GM23338 (cell line): ENCODE measurements at regions not wholly inside any gene's neighbourhood (a gene's known extent, or its start where the extent isn't known, plus 50 kb on each side); places are given as distances from the start of the nearest gene placed in this dataset.

ENCODE experiments used
- ATAC-seq: fragments of 200-7000 bp; cut with Tn5 transposase; 3 replicates; pipeline ENCODE4 v1.9.1; 2020
- DNase-seq: peaks from one replicate; pipeline ENCODE4 v3.0.0-alpha.2; 2015; ENCODE audit warnings: low spot score
- H2AFZ ChIP-seq: fragments of 200-600 bp; sonication (generic); 2 replicates; pipeline ENCODE4 v1.8.0; 2016; ENCODE audit warnings: antibody characterized with exemption, mild to moderate bottlenecking, moderate library complexity
- H3F3A ChIP-seq: fragments of 200-600 bp; sonication (generic); replicated peaks from 2 replicates; pipeline ENCODE4 v1.8.0; 2017; ENCODE audit warnings: antibody characterized with exemption, mixed run types, low read depth
- H3K27ac ChIP-seq: fragments of 200-600 bp; sonication (generic); 2 replicates; pipeline ENCODE4 v1.6.1; 2016; ENCODE audit warnings: low read depth
- H3K27me3 ChIP-seq: fragments of 200-600 bp; sonication (generic); 2 replicates; pipeline ENCODE4 v1.8.0; 2016; ENCODE audit warnings: mild to moderate bottlenecking, mixed run types, moderate library complexity; ENCODE audit not compliant: insufficient read depth
- H3K36me3 ChIP-seq: fragments of 200-600 bp; sonication (generic); 2 replicates; pipeline ENCODE4 v1.8.0; 2016; ENCODE audit warnings: mild to moderate bottlenecking; ENCODE audit not compliant: insufficient read depth
- H3K4me1 ChIP-seq: fragments of 200-600 bp; sonication (generic); 2 replicates; pipeline ENCODE4 v1.8.0; 2016; ENCODE audit warnings: mild to moderate bottlenecking, moderate library complexity; ENCODE audit not compliant: insufficient read depth
- H3K4me2 ChIP-seq: fragments of 200-600 bp; sonication (generic); 2 replicates; pipeline ENCODE4 v1.7.1; 2017; ENCODE audit warnings: mixed run types
- H3K4me3 ChIP-seq: fragments of 200-600 bp; sonication (generic); 2 replicates; pipeline ENCODE4 v1.6.1; 2016; ENCODE audit warnings: mixed run types
- H3K79me2 ChIP-seq: fragments of 200-600 bp; sonication (generic); replicated peaks from 2 replicates; pipeline ENCODE4 v1.8.0; 2017; ENCODE audit warnings: mild to moderate bottlenecking; ENCODE audit not compliant: insufficient read depth
- H3K9me2 ChIP-seq: fragments of 200-600 bp; sonication (generic); 2 replicates; pipeline ENCODE4 v1.8.0; 2017; ENCODE audit not compliant: insufficient read depth
- H4K20me1 ChIP-seq: fragments of 200-600 bp; sonication (generic); replicated peaks from 2 replicates; pipeline ENCODE4 v1.8.0; 2017; ENCODE audit warnings: mild to moderate bottlenecking; ENCODE audit not compliant: insufficient read depth
- H3K27ac Mint-ChIP-seq: 2 replicates; pipeline ENCODE4 v1.8.0; 2020; ENCODE audit warnings: inconsistent platforms, mild to moderate bottlenecking, moderate library complexity, mixed read lengths
- H3K27me3 Mint-ChIP-seq: 3 replicates; pipeline ENCODE4 v1.8.0; 2022; ENCODE audit warnings: low read depth, mild to moderate bottlenecking, moderate library complexity, mixed read lengths, inconsistent platforms; ENCODE audit not compliant: insufficient read depth, poor library complexity
- H3K36me3 Mint-ChIP-seq: 3 replicates; pipeline ENCODE4 v1.8.0; 2021; ENCODE audit warnings: low read depth, mild to moderate bottlenecking, inconsistent platforms, moderate library complexity, mixed read lengths
- H3K4me1 Mint-ChIP-seq: 3 replicates; pipeline ENCODE4 v1.8.0; 2020; ENCODE audit warnings: mild to moderate bottlenecking, inconsistent platforms, mixed read lengths
- H3K4me3 Mint-ChIP-seq: 3 replicates; pipeline ENCODE4 v1.8.0; 2021; ENCODE audit warnings: moderate library complexity, mild to moderate bottlenecking, inconsistent platforms, mixed read lengths
- H3K9me3 Mint-ChIP-seq: 3 replicates; pipeline ENCODE4 v1.8.0; 2020; ENCODE audit warnings: moderate library complexity, mild to moderate bottlenecking, inconsistent platforms, mixed read lengths
- CREB1 ChIP-seq: fragments of 250-450 bp; sonication (Bioruptor Pico); IDR thresholded peaks from 2 replicates; pipeline ENCODE4 v1.5.0; 2020; ENCODE audit warnings: low read depth, mild to moderate bottlenecking, moderate library complexity
- CTCF ChIP-seq, 2 experiments: fragments of 200-600 bp in 1 of 2; sonication (generic) in 1 of 2; conservative IDR thresholded peaks; 2 replicates each; pipeline versions ENCODE4 v1.5.1 to v1.6.1; 2016 to 2017; ENCODE audit warnings: antibody characterized with exemption in 2 of 2, low read depth in 2 of 2, mild to moderate bottlenecking in 2 of 2, moderate library complexity in 1 of 2
- EZH2 ChIP-seq: fragments of 200-600 bp; sonication (generic); IDR thresholded peaks from one replicate; pipeline ENCODE4 v1.8.0; 2017; ENCODE audit warnings: antibody characterized with exemption, mild to moderate bottlenecking, low read depth; ENCODE audit not compliant: unreplicated experiment
- EZH2phosphoT487 ChIP-seq: fragments of 200-600 bp; sonication (generic); IDR thresholded peaks from one replicate; pipeline ENCODE4 v1.8.1; 2018; ENCODE audit warnings: antibody characterized with exemption; ENCODE audit not compliant: unreplicated experiment
- JUNB ChIP-seq: IDR thresholded peaks from one replicate; pipeline ENCODE4 v1.6.1; 2016; ENCODE audit warnings: antibody characterized with exemption; ENCODE audit not compliant: unreplicated experiment
- NANOG ChIP-seq: IDR thresholded peaks from 2 replicates; pipeline ENCODE4 v1.6.1; 2016; ENCODE audit warnings: antibody characterized with exemption, borderline replicate concordance
- REST ChIP-seq: IDR thresholded peaks from one replicate; pipeline ENCODE4 v1.6.1; 2018; ENCODE audit warnings: antibody characterized with exemption; ENCODE audit not compliant: unreplicated experiment
- STAT1 ChIP-seq: IDR thresholded peaks from one replicate; pipeline ENCODE4 v1.6.1; 2016; ENCODE audit warnings: antibody characterized with exemption; ENCODE audit not compliant: unreplicated experiment
- ZNF114 ChIP-seq: fragments of 250-450 bp; sonication (Bioruptor Pico); IDR thresholded peaks from 2 replicates; pipeline ENCODE4 v1.5.0; 2020; ENCODE audit warnings: mild to moderate bottlenecking, moderate library complexity
- ZNF331 ChIP-seq: fragments of 250-450 bp; sonication (Bioruptor Pico); IDR thresholded peaks from 2 replicates; pipeline ENCODE4 v1.5.0; 2020; ENCODE audit warnings: low read depth, mild to moderate bottlenecking, moderate library complexity
- TF ChIP-seq, protein P1 (sequence below): IDR thresholded peaks from 2 replicates; pipeline ENCODE4 v1.6.1; 2016; ENCODE audit warnings: antibody characterized with exemption
- TF ChIP-seq, protein P2 (sequence below): fragments of 250-450 bp; sonication (Bioruptor Pico); IDR thresholded peaks from 2 replicates; pipeline ENCODE4 v1.5.0; 2020; ENCODE audit warnings: mild to moderate bottlenecking, moderate library complexity

- no peaks in the 10 kb centered on the region for H3K9me3 Mint-ChIP-seq
- no peak overlapping the region; the same call in 1 of the 2 replicates for H3K27ac Mint-ChIP-seq
- H3K4me1 ChIP-seq, result no peaks in the 10 kb centered on the region
- H3K27me3 ChIP-seq, result peaks cover 96% of the 10 kb centered on the region
- H3K4me3 Mint-ChIP-seq, result no peak overlapping the region
- ATAC-seq (no peak), DNase-seq (no peak)
- no peaks in the 10 kb centered on the region for H3K36me3 ChIP-seq
- H3K4me3 ChIP-seq, result no peak overlapping the region
- H3K9me2 ChIP-seq, result 0 out of 2 replicates have a peak, but pooled peaks cover 2% of the 10 kb centered on the region
- H3K79me2 ChIP-seq, result no peaks in the 10 kb centered on the region
- no peak overlapping the region for H3K4me2 ChIP-seq
- H3F3A ChIP-seq, result no peaks in the 10 kb centered on the region
- no peak overlapping the region for H3K27ac ChIP-seq
- peaks cover 3% of the 10 kb centered on the region; the same call in 1 of the 3 replicates for H3K4me1 Mint-ChIP-seq
- H3K36me3 Mint-ChIP-seq, result no peaks in the 10 kb centered on the region
- TF ChIP-seq CTCF (conservative IDR thresholded peaks at IDR 0.05; ENCODE audit: low read depth in 2 of 2) (no peak), CREB1 (no peak), NANOG (no peak), REST (no peak), ZNF331 (CRISPR knock-in tag) (no peak), STAT1 (no peak), EZH2 (no peak), JUNB (no peak), EZH2phosphoT487 (no peak), ZNF114 (no peak)
- TF ChIP-seq, protein P1, sequence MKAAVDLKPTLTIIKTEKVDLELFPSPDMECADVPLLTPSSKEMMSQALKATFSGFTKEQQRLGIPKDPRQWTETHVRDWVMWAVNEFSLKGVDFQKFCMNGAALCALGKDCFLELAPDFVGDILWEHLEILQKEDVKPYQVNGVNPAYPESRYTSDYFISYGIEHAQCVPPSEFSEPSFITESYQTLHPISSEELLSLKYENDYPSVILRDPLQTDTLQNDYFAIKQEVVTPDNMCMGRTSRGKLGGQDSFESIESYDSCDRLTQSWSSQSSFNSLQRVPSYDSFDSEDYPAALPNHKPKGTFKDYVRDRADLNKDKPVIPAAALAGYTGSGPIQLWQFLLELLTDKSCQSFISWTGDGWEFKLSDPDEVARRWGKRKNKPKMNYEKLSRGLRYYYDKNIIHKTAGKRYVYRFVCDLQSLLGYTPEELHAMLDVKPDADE, result no peak
- TF ChIP-seq, protein P2, sequence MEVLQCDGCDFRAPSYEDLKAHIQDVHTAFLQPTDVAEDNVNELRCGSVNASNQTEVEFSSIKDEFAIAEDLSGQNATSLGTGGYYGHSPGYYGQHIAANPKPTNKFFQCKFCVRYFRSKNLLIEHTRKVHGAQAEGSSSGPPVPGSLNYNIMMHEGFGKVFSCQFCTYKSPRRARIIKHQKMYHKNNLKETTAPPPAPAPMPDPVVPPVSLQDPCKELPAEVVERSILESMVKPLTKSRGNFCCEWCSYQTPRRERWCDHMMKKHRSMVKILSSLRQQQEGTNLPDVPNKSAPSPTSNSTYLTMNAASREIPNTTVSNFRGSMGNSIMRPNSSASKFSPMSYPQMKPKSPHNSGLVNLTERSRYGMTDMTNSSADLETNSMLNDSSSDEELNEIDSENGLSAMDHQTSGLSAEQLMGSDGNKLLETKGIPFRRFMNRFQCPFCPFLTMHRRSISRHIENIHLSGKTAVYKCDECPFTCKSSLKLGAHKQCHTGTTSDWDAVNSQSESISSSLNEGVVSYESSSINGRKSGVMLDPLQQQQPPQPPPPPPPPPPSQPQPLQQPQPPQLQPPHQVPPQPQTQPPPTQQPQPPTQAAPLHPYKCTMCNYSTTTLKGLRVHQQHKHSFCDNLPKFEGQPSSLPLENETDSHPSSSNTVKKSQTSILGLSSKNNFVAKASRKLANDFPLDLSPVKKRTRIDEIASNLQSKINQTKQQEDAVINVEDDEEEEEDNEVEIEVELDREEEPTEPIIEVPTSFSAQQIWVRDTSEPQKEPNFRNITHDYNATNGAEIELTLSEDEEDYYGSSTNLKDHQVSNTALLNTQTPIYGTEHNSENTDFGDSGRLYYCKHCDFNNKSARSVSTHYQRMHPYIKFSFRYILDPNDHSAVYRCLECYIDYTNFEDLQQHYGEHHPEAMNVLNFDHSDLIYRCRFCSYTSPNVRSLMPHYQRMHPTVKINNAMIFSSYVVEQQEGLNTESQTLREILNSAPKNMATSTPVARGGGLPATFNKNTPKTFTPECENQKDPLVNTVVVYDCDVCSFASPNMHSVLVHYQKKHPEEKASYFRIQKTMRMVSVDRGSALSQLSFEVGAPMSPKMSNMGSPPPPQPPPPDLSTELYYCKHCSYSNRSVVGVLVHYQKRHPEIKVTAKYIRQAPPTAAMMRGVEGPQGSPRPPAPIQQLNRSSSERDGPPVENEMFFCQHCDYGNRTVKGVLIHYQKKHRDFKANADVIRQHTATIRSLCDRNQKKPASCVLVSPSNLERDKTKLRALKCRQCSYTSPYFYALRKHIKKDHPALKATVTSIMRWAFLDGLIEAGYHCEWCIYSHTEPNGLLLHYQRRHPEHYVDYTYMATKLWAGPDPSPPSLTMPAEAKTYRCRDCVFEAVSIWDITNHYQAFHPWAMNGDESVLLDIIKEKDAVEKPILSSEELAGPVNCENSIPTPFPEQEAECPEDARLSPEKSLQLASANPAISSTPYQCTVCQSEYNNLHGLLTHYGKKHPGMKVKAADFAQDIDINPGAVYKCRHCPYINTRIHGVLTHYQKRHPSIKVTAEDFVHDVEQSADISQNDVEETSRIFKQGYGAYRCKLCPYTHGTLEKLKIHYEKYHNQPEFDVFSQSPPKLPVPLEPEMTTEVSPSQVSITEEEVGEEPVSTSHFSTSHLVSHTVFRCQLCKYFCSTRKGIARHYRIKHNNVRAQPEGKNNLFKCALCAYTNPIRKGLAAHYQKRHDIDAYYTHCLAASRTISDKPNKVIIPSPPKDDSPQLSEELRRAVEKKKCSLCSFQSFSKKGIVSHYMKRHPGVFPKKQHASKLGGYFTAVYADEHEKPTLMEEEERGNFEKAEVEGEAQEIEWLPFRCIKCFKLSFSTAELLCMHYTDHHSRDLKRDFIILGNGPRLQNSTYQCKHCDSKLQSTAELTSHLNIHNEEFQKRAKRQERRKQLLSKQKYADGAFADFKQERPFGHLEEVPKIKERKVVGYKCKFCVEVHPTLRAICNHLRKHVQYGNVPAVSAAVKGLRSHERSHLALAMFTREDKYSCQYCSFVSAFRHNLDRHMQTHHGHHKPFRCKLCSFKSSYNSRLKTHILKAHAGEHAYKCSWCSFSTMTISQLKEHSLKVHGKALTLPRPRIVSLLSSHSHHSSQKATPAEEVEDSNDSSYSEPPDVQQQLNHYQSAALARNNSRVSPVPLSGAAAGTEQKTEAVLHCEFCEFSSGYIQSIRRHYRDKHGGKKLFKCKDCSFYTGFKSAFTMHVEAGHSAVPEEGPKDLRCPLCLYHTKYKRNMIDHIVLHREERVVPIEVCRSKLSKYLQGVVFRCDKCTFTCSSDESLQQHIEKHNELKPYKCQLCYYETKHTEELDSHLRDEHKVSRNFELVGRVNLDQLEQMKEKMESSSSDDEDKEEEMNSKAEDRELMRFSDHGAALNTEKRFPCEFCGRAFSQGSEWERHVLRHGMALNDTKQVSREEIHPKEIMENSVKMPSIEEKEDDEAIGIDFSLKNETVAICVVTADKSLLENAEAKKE, result no peak
- no peak overlapping the region for H2AFZ ChIP-seq
- H4K20me1 ChIP-seq, result no peaks in the 10 kb centered on the region
- H3K27me3 Mint-ChIP-seq, result peaks cover 53% of the 10 kb centered on the region
These were observed 67.0 kb upstream of the IGLL5 start for GRCh38 chr22:22820626-22821025.
